ENCODE measurements at regions not wholly inside any gene's neighbourhood (a gene's known extent, or its start where the extent isn't known, plus 50 kb on each side); places are given as distances from the start of the nearest gene placed in this dataset.

DNA sequence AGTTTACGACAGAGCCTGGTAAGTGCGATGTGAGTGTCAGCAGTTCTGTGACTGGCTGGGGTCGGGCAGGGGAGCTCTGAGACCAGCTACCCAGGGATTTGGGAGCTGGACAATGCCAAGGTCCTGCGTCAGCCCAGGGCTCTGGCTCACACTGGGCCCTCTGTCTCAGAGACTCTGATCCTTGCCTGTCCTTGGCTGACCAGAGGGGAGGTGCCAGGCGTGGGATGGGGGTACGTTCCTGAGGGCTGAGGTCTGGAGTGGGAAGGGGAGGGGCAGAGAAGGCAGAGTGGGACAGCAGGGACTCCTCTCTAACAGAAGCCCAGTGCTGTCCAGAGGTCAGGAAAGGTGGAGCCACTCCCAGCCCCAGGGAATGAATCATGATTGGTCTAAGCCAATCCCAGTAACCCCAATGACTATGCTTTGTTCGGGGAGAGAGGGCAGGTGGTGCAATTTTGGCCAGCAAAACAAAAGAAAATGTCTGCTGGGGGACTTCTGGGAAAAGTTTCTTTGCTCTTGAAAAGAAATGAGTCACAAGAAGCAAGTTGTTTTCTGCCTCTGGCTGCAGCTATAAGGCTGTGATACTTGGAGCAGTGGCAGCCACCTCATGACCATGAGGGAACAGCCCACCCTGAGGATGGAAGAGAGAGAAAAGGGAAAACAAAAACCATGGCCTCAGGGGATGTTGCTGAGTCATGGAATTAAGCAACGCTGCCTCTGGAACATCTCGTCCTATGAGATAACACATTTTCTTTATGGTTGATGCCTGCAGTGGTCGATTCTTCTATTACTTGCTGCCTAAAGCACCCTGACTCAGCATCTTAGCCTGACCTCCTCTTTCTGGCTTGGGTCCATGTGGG, 108.3 kb downstream of the CHST1 start:
- Histone ChIP-seq H3K27ac (ENCODE audit: low read length) (no peak overlapping the region), H3K36me3 (ENCODE audit: control insufficient read depth, insufficient read depth, low read length) (no peaks in the 10 kb centered on the region), H3K4me1 (ENCODE audit: control insufficient read depth, insufficient read depth, low read length) (no peaks in the 10 kb centered on the region), H3K4me3 (ENCODE audit: low read depth in 2 of 2, low read length in 2 of 2) (no peak overlapping the region), H3K27me3 (ENCODE audit: control insufficient read depth, insufficient read depth, low read length) (no peaks in the 10 kb centered on the region; the same call in 1 of the 2 replicates), H3K9me3 (ENCODE audit: control insufficient read depth, insufficient read depth, low read depth, low read length) (no peaks in the 10 kb centered on the region)
- intact Hi-C loops (cut with micrococcal nuclease; ENCODE audit: unreplicated experiment): no loop called here
- POLR2A ChIA-PET: interaction anchor here (0.6 kb wide), 1 partner anchor 20 kb away, joined by 3 read pairs; no protein-coding TSS in a partner anchor
- TF ChIP-seq TCF7L2 (IDR thresholded peaks at IDR 0.05; ENCODE audit: low read depth, low read length): no peak
- no peak for TF ChIP-seq SIN3A (IDR thresholded peaks at IDR 0.05; ENCODE audit: borderline replicate concordance, insufficient read depth, low read depth, low read length)
- TF ChIP-seq, protein P1, sequence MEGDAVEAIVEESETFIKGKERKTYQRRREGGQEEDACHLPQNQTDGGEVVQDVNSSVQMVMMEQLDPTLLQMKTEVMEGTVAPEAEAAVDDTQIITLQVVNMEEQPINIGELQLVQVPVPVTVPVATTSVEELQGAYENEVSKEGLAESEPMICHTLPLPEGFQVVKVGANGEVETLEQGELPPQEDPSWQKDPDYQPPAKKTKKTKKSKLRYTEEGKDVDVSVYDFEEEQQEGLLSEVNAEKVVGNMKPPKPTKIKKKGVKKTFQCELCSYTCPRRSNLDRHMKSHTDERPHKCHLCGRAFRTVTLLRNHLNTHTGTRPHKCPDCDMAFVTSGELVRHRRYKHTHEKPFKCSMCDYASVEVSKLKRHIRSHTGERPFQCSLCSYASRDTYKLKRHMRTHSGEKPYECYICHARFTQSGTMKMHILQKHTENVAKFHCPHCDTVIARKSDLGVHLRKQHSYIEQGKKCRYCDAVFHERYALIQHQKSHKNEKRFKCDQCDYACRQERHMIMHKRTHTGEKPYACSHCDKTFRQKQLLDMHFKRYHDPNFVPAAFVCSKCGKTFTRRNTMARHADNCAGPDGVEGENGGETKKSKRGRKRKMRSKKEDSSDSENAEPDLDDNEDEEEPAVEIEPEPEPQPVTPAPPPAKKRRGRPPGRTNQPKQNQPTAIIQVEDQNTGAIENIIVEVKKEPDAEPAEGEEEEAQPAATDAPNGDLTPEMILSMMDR (IDR thresholded peaks at IDR 0.05): no peak
- TF ChIP-seq, protein P2, sequence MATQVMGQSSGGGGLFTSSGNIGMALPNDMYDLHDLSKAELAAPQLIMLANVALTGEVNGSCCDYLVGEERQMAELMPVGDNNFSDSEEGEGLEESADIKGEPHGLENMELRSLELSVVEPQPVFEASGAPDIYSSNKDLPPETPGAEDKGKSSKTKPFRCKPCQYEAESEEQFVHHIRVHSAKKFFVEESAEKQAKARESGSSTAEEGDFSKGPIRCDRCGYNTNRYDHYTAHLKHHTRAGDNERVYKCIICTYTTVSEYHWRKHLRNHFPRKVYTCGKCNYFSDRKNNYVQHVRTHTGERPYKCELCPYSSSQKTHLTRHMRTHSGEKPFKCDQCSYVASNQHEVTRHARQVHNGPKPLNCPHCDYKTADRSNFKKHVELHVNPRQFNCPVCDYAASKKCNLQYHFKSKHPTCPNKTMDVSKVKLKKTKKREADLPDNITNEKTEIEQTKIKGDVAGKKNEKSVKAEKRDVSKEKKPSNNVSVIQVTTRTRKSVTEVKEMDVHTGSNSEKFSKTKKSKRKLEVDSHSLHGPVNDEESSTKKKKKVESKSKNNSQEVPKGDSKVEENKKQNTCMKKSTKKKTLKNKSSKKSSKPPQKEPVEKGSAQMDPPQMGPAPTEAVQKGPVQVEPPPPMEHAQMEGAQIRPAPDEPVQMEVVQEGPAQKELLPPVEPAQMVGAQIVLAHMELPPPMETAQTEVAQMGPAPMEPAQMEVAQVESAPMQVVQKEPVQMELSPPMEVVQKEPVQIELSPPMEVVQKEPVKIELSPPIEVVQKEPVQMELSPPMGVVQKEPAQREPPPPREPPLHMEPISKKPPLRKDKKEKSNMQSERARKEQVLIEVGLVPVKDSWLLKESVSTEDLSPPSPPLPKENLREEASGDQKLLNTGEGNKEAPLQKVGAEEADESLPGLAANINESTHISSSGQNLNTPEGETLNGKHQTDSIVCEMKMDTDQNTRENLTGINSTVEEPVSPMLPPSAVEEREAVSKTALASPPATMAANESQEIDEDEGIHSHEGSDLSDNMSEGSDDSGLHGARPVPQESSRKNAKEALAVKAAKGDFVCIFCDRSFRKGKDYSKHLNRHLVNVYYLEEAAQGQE (IDR thresholded peaks at IDR 0.05; ENCODE audit: insufficient read depth in 1 of 2, low read depth in 2 of 2, low read length in 1 of 2): no peak
- TF ChIP-seq POLR2AphosphoS5 (IDR thresholded peaks at IDR 0.05; ENCODE audit: low read depth, low read length): no peak
- no TSS peak for BruUV-seq (replicated peaks)
- CTCF ChIA-PET: no interaction called here
- no peak for DNase-seq (ENCODE audit: low read depth, low spot score)
- ATAC-seq: no peak
- in situ Hi-C loops (cut with HindIII; ENCODE audit: low pct_unique_long_range_greater_than_20kb, low sequenced_read_pairs): no loop called here

DNA sequence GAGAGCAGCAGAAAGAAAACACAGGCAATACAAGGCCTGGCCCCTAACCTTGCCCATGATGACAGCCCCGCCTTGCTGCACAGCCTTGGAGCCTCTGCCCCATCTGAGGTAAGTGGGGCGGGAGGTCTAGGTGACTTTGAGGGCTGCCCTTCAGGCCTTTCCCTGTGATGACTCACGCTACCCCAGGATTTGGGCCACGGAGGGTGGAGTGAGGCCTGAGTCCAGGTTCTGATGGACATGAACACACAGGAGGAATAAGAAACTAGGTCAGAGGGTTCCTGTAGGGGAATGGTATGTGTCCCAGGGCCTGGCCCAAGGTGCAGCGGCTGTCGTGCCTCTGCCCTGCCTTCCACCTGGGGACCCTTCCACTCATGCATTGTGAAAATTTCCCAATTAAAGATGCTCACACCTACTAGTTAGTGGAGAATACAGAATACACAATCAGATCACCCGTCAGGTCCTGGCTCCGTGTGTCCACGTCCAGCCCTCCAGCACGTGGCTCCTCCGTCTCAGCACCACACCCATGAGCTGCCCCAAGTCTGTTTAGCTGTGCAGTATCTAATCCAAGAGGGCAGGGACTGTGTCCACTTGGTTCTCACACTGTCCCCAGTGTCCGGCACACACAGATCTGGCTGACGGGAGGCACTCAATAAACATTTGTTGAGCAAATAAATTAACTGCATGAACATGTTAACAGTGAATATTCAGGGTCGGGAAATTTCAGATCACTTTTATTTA, 111.0 kb downstream of the CHST1 start:
- CTCF ChIA-PET: interaction anchor here (0.6 kb wide), 1 partner anchor 17 kb away, joined by 3 read pairs; no protein-coding TSS in a partner anchor
- in situ Hi-C loops (cut with HindIII; ENCODE audit: low pct_unique_long_range_greater_than_20kb, low sequenced_read_pairs) (no loop called here), intact Hi-C loops (cut with micrococcal nuclease; ENCODE audit: unreplicated experiment) (no loop called here)
- POLR2A ChIA-PET: no interaction called here
- H3K4me1 ChIP-seq (ENCODE audit: control insufficient read depth, insufficient read depth, low read length): no peaks in the 10 kb centered on the region
- no peaks in the 10 kb centered on the region; the same call in 1 of the 2 replicates for H3K27me3 ChIP-seq (ENCODE audit: control insufficient read depth, insufficient read depth, low read length)
- no peaks in the 10 kb centered on the region for H3K9me3 ChIP-seq (ENCODE audit: control insufficient read depth, insufficient read depth, low read depth, low read length)
- DNase-seq (ENCODE audit: low read depth, low spot score): no peak
- TF ChIP-seq SIN3A (IDR thresholded peaks at IDR 0.05; ENCODE audit: borderline replicate concordance, insufficient read depth, low read depth, low read length) (no peak), TCF7L2 (IDR thresholded peaks at IDR 0.05; ENCODE audit: low read depth, low read length) (no peak), POLR2AphosphoS5 (IDR thresholded peaks at IDR 0.05; ENCODE audit: low read depth, low read length) (no peak)
- TF ChIP-seq, protein P1 (IDR thresholded peaks at IDR 0.05): no peak
- TF ChIP-seq, protein P2 (IDR thresholded peaks at IDR 0.05; ENCODE audit: insufficient read depth in 1 of 2, low read depth in 2 of 2, low read length in 1 of 2): no peak
- no peak overlapping the region for H3K27ac ChIP-seq (ENCODE audit: low read length)
- BruUV-seq (replicated peaks): no TSS peak
- ATAC-seq: no peak
- H3K4me3 ChIP-seq (ENCODE audit: low read depth in 2 of 2, low read length in 2 of 2): no peak overlapping the region
- H3K36me3 ChIP-seq (ENCODE audit: control insufficient read depth, insufficient read depth, low read length): no peaks in the 10 kb centered on the region

Data from Panc1 (cell line).